AG09309 (cell line): ENCODE measurements at regions not wholly inside any gene's neighbourhood (a gene's known extent, or its start where the extent isn't known, plus 50 kb on each side); places are given as distances from the start of the nearest gene placed in this dataset.

Experiments
- DNase-seq: peaks from one replicate; pipeline ENCODE4 v3.0.0-alpha.2; 2010; ENCODE audit warnings: low read depth
- H3K4me3 ChIP-seq: 2 replicates; pipeline ENCODE4 v1.5.1; 2011; ENCODE audit warnings: mild to moderate bottlenecking, low read depth, low read length, moderate library complexity; ENCODE audit not compliant: control insufficient read depth
- CTCF ChIP-seq: IDR thresholded peaks from 2 replicates; pipeline ENCODE4 v1.5.1; 2011; ENCODE audit warnings: mild to moderate bottlenecking, low read depth, low read length, inconsistent platforms; ENCODE audit not compliant: insufficient read depth, control insufficient read depth; ENCODE audit errors: missing control alignments

- no peak overlapping the region for H3K4me3 ChIP-seq
- TF ChIP-seq CTCF: no peak
- DNase-seq: no peak
These were observed 137.1 kb upstream of the PIEZO2 start for GRCh38 chr18:11286431-11286830.

GRCh38 chr18:11284811-11285210 lies 135.4 kb upstream of the PIEZO2 start:
- no peak for TF ChIP-seq CTCF
- no peak overlapping the region for H3K4me3 ChIP-seq
- no peak for DNase-seq

- TF ChIP-seq CTCF: no peak
- no peak for DNase-seq
- no peak overlapping the region for H3K4me3 ChIP-seq
These were observed 135.0 kb upstream of the PIEZO2 start for GRCh38 chr18:11284349-11284748.

GRCh38 chr18:11283479-11284161 lies 134.3 kb upstream of the PIEZO2 start:
- DNase-seq: no peak
- TF ChIP-seq CTCF: no peak

GRCh38 chr18:11279461-11279860 lies 130.1 kb upstream of the PIEZO2 start:
- H3K4me3 ChIP-seq: no peak overlapping the region
- DNase-seq: no peak
- TF ChIP-seq CTCF: no peak

More at GRCh38 chr18:11283479-11284161, 134.3 kb upstream of the PIEZO2 start:
- H3K4me3 ChIP-seq: no peak overlapping the region

- no peak overlapping the region for H3K4me3 ChIP-seq
- no peak for DNase-seq
- no peak for TF ChIP-seq CTCF
These were observed 127.3 kb upstream of the PIEZO2 start for GRCh38 chr18:11276678-11277077.
